Activated naive CD4-positive, alpha-beta T cell treated with Interleukin-2 at 50 U/mL for 16 hours (primary cell): ENCODE measurements at regions not wholly inside any gene's neighbourhood (a gene's known extent, or its start where the extent isn't known, plus 50 kb on each side); places are given as distances from the start of the nearest gene placed in this dataset.

Experiments
- DNase-seq: peaks from one replicate; pipeline ENCODE4 v3.0.0-alpha.2; 2020

DNA sequence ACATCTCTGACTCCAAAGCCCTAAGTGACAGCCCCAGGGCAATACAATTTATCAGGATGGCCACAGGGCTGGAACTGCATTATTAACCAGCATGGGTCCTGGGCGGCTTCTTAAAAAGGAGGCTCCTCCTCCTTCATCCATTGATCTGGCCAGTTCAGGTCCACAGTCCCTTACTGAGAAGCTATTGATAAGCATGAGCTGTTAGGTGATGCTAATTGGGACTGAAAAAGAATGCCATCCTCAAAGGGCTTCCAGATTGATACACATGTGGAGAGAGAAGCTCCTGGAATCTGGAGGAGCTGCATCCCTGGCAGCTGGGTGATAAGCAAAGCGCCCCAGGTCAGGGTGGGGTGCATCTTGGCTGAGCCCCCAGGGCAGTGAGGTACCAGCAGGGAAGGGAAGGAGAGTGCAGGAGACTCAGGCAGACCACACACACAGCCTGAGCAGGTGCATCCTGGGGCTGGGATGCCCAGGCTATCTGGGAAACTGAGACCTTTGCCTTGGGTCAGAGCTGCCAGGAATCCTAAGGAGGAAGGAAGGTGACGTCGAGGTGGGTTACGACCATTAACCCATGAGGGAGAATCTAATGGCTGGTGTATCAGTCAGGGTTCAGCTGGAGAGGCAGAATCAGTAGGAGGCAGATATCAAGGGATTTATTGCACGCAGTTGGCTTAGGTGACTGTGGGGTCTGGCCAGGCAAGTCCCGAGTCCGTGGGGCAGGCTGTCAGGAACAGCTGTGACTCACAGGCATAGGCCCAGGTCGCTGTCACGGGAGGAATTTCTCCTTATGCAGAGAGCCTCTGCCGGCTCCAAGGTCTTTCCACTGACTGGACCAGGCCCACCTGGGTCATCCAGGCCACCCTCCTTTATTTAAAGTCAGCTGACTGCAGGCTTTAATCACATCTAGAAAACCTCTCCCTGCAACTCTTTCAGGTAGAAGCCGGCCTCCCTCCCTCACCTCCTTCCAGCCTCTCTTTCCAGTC lies 261.2 kb downstream of the BMP7 start:
- no peak for DNase-seq

- DNase-seq: no peak
Observed at GRCh38 chr20:57006411-57007170, 259.9 kb downstream of the BMP7 start.

DNA sequence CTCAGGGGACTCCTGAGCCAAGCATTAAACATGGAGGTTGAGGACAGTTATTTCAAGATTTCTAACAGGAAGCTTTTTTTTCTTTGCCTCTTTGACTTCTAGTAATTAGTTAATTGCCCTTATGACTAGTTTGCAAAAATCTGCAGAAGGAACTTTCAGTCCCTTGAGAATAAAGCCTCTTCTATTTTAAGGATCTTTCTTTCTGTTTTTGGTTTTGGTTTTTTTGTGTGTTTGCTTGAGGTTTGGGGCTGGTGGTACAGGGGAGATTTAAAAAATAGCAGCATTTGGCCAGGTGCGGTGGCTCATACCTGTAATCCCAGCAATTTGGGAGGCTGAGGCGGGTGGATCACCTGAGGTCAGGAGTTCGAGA lies 259.3 kb downstream of the BMP7 start:
- DNase-seq: no peak

GRCh38 chr20:57008217-57008616 lies 258.2 kb downstream of the BMP7 start:
- DNase-seq: no peak

GRCh38 chr20:57009355-57009754 lies 257.1 kb downstream of the BMP7 start:
- DNase-seq: no peak

DNA sequence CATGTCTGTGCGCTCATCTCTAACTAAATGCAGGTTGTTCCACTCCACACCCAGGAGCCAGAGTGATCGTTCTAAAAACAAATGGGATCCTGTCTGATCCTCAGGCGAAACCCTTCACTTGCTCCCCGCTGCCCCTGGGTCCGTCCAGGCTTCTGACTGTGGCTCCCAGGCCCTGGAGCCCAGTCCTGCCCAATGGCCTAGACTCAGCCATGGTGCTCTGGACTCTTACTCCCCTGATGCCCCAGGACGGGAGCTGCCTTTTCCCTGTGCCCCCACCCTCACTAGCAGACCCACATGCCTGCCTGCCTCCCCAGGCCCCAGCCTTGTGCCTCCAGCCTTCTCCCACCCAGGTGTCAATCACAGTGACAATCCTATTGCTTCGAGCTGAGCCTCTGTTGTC lies 256.7 kb downstream of the BMP7 start:
- no peak for DNase-seq

GRCh38 chr20:57012691-57013090 lies 253.8 kb downstream of the BMP7 start:
- no peak for DNase-seq

DNA sequence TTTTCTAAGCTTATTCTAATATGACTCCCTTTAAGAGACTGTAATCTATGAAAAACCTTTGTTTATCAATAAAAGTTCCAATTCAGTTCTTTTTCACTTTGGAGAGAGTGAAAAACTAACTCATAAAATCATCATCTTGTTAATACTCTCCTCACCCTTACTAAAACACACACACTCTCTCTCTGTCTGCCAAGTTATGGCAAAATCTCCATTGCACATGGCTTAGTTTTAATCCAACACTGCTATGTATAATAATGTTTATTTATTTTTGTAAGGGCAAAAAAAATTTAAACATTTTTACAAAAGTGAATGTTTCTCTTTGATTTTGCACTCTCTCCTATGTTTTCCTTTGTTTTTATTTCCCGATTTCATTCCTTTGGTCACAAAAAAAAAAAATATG lies 253.2 kb downstream of the BMP7 start:
- DNase-seq: no peak

GRCh38 chr20:57013741-57014140 lies 252.7 kb downstream of the BMP7 start:
- no peak for DNase-seq

DNA sequence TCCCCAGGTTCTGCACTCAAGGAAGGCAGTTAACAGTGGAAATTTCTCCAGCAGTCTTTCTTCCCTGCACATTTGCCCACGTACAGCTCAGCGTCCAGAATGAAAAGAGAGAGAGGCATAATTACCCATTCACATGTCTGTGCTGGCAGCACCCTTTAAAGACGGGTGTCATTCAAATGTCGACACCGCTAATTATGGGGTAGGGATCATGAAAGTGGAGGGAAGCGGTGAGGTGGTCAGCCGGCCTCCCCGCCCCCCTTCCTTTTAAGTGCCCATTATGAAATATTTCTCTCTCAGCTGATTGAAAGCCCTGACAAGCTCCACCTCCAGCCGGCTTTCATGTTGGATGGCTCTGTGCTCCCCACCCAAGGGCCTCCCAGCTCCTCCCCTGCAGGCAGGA lies 246.1 kb downstream of the BMP7 start:
- no peak for DNase-seq

- no peak for DNase-seq
Observed at GRCh38 chr20:57022306-57022705, 244.1 kb downstream of the BMP7 start.

- no peak for DNase-seq
Observed at GRCh38 chr20:57023007-57023406, 243.4 kb downstream of the BMP7 start.

- no peak for DNase-seq
Observed at GRCh38 chr20:57023997-57024396, 242.4 kb downstream of the BMP7 start.

- DNase-seq: no peak
Observed at GRCh38 chr20:57024849-57025248, 241.6 kb downstream of the BMP7 start.

DNA sequence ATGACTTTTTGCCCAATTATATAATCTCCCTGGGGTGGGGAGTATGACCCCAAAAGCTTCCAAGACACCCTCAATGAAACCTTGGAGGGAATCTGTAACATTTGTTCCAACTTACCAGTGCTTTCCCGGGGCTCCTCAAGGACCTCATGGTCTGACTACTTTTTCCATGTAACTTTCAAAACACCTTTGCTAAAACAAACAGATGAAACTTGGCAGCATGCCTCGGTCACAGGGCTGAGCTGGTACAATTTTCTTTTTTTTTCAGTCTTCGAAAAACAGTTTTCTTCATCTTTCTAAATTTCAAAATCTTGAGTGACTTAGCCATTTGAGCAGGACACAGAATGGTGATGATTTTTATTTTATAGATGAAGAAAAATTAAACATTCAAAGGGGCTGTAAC lies 241.2 kb downstream of the BMP7 start:
- no peak for DNase-seq

DNA sequence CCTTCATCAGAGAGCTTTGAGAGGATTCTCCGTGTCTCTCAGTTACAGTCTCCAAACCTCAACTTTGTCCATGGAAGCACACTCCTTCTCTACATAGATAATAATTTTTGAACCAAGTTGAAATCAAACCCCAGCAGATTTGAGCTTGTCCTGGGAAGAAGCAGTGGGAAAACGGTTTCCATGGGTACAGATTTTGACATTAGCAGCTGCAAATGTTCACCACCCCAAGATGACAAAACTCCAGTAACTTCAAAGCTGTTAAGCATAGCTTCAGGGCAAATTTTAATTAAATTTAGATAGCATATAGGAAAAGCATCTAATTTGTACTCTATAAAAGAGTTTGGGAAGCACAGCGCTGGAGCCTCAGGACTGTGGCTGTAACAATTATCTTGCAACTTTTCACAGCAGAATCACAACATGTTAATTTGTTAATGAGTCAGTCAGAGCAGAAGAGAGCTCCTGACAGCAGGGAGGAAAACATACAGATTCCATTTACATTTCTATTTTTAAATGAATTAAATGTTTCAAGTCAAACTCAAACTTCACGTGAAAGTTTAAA lies 240.7 kb downstream of the BMP7 start:
- no peak for DNase-seq

DNA sequence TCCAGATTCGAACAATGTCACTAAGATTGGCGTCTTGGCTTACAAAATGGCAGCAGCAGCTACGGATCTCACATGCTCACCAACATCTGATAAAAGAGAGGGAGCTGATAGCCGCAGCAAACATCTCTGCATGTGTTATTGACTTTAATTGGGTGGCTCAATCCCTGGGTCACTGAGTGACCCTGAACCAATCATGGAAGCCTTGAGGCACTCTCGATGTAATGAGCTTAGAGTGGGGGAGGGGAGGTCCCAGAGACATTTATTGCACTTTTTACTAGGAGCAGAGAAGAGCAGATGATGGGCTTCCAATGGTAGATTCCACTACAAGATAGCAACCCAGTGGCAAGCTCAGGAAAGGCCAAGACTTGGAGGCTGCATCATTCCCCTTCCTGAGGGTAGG lies 238.7 kb downstream of the BMP7 start:
- no peak for DNase-seq

DNA sequence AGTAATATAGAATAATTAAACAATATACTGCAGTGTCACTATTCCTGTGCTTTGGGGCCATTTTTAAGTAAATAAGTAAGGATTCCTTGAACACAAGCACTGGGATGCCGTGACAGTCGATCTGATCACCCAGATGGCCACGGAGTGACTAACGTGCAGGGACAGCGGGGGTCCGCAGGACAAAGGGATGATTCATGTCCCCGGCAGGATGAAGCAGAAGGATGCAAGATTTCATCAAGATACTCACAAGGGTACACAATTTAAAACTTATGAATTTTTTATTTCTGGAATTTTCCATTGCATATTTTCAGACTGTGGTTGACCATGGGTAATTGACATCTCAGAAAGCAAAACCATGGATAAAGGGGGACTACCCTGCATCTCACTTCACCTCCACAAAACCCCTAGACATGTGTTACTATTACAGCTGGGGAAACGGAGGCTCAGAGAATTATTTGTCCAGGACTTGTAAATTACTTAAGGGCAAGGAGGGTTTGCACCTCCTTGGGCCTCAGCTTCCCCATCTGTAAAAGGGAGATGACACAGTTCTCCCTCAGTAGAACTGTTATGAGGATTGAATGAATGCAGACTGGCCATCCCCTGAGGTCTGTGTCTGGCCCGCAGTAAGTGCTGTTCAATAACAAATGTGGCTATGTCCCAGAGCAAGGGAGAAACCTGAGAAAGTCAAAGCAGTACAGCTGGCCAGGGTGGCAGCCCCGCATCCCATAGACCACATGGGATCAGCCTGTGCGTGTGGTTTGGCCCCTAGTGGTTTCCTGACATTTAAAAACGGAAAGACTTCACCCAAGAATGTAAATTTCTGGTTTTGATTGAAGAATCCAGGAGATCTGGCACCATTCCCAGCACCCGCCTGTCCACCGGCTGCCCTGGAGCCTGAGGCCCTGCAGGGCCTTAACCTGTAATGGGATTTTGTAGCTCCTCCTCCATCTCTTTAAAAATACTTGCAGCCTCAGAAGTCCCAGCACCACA lies 235.5 kb downstream of the BMP7 start:
- no peak for DNase-seq

DNA sequence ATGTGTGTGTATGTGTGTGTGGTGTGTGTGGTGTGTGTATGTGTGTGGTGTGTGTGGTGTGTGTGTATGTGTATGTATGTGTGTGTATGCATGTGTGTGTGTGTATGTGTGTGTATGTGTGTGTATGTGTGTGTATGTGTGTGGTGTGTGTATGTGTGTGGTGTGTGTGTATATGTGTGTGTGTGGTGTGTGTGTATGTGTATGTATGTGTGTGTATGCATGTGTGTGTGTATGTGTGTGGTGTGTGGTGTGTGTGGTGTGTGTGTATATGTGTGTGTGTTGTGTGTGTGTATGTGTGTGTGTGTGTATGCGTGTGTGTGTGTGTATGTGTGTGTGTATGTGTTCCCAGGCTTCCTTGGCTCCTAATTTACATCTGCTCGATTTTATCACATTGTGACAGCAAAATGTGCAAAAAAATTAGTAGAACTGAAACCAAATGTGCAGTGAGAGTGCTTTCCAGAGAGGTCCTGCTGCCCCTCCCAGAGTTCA lies 234.5 kb downstream of the BMP7 start:
- no peak for DNase-seq

- DNase-seq: no peak
Observed at GRCh38 chr20:57032847-57033246, 233.6 kb downstream of the BMP7 start.

DNA sequence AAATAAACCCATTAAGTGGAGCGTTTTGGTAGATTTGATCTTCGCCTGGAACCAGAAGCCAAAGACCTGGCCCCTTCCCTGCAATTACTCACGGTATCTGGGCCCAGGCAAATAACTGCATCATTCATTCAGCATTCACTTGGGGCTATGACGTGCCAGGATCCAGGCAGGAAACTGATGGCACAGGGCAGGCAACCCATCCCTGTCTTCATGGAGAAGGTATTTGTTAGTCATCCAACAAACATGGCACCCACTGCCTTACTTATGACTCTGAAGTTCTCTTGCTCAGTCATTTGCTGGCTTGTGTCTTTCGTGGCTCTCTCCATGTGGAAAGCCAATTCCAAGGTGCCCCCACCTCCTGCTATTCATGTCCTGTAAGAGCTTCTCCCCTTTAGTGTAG lies 232.4 kb downstream of the BMP7 start:
- no peak for DNase-seq

- DNase-seq: no peak
Observed at GRCh38 chr20:57037689-57038088, 228.8 kb downstream of the BMP7 start.
